Left renal cortex interstitium (tissue), 4 donors: ENCODE measurements at regions not wholly inside any gene's neighbourhood (a gene's known extent, or its start where the extent isn't known, plus 50 kb on each side); places are given as distances from the start of the nearest gene placed in this dataset.

ENCODE experiments used
- DNase-seq, 4 donors: peaks; one replicate each; pipeline ENCODE4 v3.0.0-alpha.2; 2013; ENCODE audit warnings: low read depth in 4 of 4, low spot score in 2 of 4, missing footprints in 1 of 4

GRCh38 chr3:117887901-117888300 lies 1146.7 kb downstream of the IGSF11 start:
- no peak for DNase-seq

GRCh38 chr3:117892431-117892841 lies 1142.2 kb downstream of the IGSF11 start:
- no peak for DNase-seq

GRCh38 chr3:117893001-117893400 lies 1141.6 kb downstream of the IGSF11 start:
- no peak for DNase-seq

GRCh38 chr3:117893638-117894037 lies 1141.0 kb downstream of the IGSF11 start:
- DNase-seq, result no peak

- DNase-seq, result no peak
These were observed 1135.7 kb downstream of the IGSF11 start for GRCh38 chr3:117898722-117899522.

GRCh38 chr3:117903226-117903625 lies 1131.4 kb downstream of the IGSF11 start:
- no peak for DNase-seq

GRCh38 chr3:117910820-117911521 lies 1123.7 kb downstream of the IGSF11 start:
- no peak for DNase-seq

- no peak for DNase-seq
These were observed 1122.3 kb downstream of the IGSF11 start for GRCh38 chr3:117912352-117912751.

GRCh38 chr3:117914540-117915100 lies 1120.0 kb downstream of the IGSF11 start:
- no peak for DNase-seq

- DNase-seq, result no peak
These were observed 1117.8 kb downstream of the IGSF11 start for GRCh38 chr3:117916839-117917238.

- DNase-seq, result no peak
These were observed 1115.0 kb downstream of the IGSF11 start for GRCh38 chr3:117919621-117920020.

- DNase-seq, result no peak
These were observed 1114.3 kb downstream of the IGSF11 start for GRCh38 chr3:117920253-117920898.

- no peak for DNase-seq
These were observed 1113.2 kb downstream of the IGSF11 start for GRCh38 chr3:117921411-117921810.

- no peak for DNase-seq
These were observed 1112.6 kb downstream of the IGSF11 start for GRCh38 chr3:117922039-117922438.

GRCh38 chr3:117926819-117927218 lies 1107.8 kb downstream of the IGSF11 start:
- DNase-seq, result no peak

GRCh38 chr3:117927825-117928224 lies 1106.8 kb downstream of the IGSF11 start:
- DNase-seq, result no peak

- no peak for DNase-seq
These were observed 1105.8 kb downstream of the IGSF11 start for GRCh38 chr3:117928836-117929235.

- DNase-seq, result no peak
These were observed 1102.2 kb downstream of the IGSF11 start for GRCh38 chr3:117932441-117932840.

- DNase-seq, result no peak
These were observed 1098.5 kb downstream of the IGSF11 start for GRCh38 chr3:117936159-117936558.

- DNase-seq, result no peak
These were observed 1095.7 kb downstream of the IGSF11 start for GRCh38 chr3:117938974-117939373.

GRCh38 chr3:117939425-117940027 lies 1095.1 kb downstream of the IGSF11 start:
- DNase-seq, result no peak
